ENCODE measurements at regions not wholly inside any gene's neighbourhood (a gene's known extent, or its start where the extent isn't known, plus 50 kb on each side); places are given as distances from the start of the nearest gene placed in this dataset.
"Not testable (repeated sequence)": the region's sequence is repeated elsewhere in the genome, so short reads cannot be mapped to it uniquely, and the experiment has no call there.

DNA sequence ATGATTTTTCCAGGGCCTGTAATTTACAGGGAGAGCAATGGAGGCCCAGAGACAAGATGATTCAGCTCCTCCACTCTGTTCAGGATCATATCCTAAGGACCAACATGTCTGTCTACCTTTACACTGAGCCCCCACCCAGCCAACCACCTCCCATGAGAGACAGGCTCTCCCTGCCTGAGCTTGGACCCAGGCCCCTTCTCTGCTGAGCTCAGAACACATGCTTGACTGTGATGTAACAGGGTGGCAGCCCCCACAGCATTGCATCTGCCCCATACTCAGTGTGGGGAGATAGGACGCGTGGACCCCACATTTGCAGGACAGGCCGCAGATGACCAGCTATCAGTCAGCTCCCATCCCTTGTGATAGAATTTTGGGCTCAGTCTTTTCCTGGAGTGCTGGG, 313.9 kb downstream of the ADGRD1 start:
- TF ChIP-seq CTCF (IDR thresholded peaks at IDR 0.05): no peak
- Histone ChIP-seq H3K36me3 (no peaks in the 10 kb centered on the region), H3K4me1 (peaks cover 0 to 4% (median 0%) of the 10 kb centered on the region in 4 donors), H3K4me3 (no peak overlapping the region), H3K9me3 (no peaks in the 10 kb centered on the region), H3K27me3 (no peaks in the 10 kb centered on the region), H3K27ac (peak overlapping the region in 1 of 2 donors; percentile 37)
- no peak for DNase-seq
- intact Hi-C loops (cut with DNase I; ENCODE audit: low total_unique reads): no loop called here

DNA sequence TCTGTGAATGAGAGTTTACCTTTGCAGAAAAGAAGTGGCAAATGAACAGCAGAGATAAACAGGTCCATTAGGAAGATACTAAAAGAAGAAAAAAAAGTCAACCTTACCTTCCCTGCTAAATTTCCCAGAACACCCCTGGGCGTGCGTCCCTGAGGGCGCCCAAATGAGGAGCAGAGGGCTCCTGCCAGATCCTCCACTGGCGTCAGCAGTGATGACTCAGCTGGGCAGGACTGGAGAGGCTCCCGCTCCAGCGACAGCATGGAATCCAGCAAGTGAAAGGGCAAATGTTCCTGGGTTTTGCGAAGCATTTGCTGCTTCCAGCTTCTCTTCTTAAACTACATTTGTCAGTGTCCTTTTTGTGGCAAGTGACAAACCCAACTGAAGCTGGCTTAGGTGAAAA, 314.4 kb downstream of the ADGRD1 start:
- H3K27me3 ChIP-seq; H3K4me3 ChIP-seq; intact Hi-C loops (cut with DNase I; ENCODE audit: low total_unique reads); H3K9me3 ChIP-seq; H3K36me3 ChIP-seq; H3K27ac ChIP-seq; H3K4me1 ChIP-seq: not testable (repeated sequence)
- peak; percentile 55 to 78 for DNase-seq

DNA sequence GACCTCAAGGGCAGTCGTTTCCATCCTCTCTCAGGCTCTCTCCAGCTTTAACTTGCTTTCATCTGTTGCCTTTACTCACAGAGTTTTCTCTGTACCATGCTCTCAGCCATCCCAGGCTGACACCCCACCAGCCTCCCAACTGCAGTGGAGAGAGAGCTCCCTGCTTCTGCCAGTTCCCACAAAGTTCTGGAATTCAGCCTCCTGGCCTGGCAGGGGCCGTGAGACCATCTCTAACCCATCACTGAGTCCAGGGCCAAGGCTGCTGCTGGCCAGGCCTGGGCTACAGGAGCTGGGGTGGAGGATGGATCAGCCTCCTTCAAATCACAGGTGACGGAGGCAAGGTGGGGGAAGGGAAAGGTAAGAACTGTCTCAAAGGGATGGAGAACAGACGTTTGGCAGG, 314.9 kb downstream of the ADGRD1 start:
- H3K4me1 ChIP-seq; H3K36me3 ChIP-seq; H3K9me3 ChIP-seq; intact Hi-C loops (cut with DNase I; ENCODE audit: low total_unique reads); H3K27me3 ChIP-seq; H3K27ac ChIP-seq; H3K4me3 ChIP-seq; DNase-seq: not testable (repeated sequence)

- no peak for TF ChIP-seq CTCF (IDR thresholded peaks at IDR 0.05)
- no peak for DNase-seq
- intact Hi-C loops (cut with DNase I; ENCODE audit: low total_unique reads): no loop called here
These were observed 315.8 kb downstream of the ADGRD1 start for GRCh38 chr12:131269551-131269950.

DNA sequence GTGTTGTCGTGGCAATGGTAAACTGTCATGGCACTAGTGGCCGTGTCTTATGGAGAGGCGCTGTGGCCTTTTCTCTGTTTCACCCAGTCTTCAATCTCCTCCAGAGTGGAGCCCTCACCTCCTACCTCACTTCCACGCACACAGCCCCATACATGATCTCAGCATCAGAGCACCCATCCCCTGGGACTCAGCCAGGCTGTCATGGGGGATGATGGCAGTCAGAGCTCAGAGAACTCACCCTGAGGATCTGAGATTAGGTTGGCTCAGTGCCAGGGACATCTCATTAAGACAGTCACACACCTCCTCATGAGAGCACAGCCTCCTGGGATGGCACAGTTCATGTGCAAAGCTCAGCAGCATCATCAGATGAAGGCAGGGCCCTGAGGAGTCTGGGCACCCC, 316.3 kb downstream of the ADGRD1 start:
- H3K4me3 ChIP-seq; H3K36me3 ChIP-seq; H3K9me3 ChIP-seq; intact Hi-C loops (cut with DNase I; ENCODE audit: low total_unique reads); H3K27ac ChIP-seq; DNase-seq; H3K27me3 ChIP-seq; H3K4me1 ChIP-seq: not testable (repeated sequence)

More at GRCh38 chr12:131269551-131269950, 315.8 kb downstream of the ADGRD1 start:
- H3K27ac ChIP-seq: no peak overlapping the region
- H3K4me1 ChIP-seq: peaks cover 0 to 4% (median 0%) of the 10 kb centered on the region in 4 donors
- H3K4me3 ChIP-seq: no peak overlapping the region
- H3K36me3 ChIP-seq: no peaks in the 10 kb centered on the region
- no peaks in the 10 kb centered on the region for H3K9me3 ChIP-seq
- no peaks in the 10 kb centered on the region for H3K27me3 ChIP-seq

- DNase-seq: no peak
- no peak overlapping the region for H3K27ac ChIP-seq
- no peaks in the 10 kb centered on the region for H3K36me3 ChIP-seq
- H3K27me3 ChIP-seq: no peaks in the 10 kb centered on the region
- H3K9me3 ChIP-seq: no peaks in the 10 kb centered on the region
- TF ChIP-seq CTCF (IDR thresholded peaks at IDR 0.05): no peak
- H3K4me1 ChIP-seq: peaks cover 0 to 4% (median 0%) of the 10 kb centered on the region in 4 donors
- no peak overlapping the region for H3K4me3 ChIP-seq
- intact Hi-C loops (cut with DNase I; ENCODE audit: low total_unique reads): no loop called here
These were observed 318.0 kb downstream of the ADGRD1 start for GRCh38 chr12:131271724-131272123.

GRCh38 chr12:131272283-131272814, 318.6 kb downstream of the ADGRD1 start:
- H3K4me3 ChIP-seq; H3K9me3 ChIP-seq; H3K27me3 ChIP-seq; DNase-seq; H3K36me3 ChIP-seq; H3K27ac ChIP-seq; intact Hi-C loops (cut with DNase I; ENCODE audit: low total_unique reads); H3K4me1 ChIP-seq: not testable (repeated sequence)

GRCh38 chr12:131273291-131273845, 319.7 kb downstream of the ADGRD1 start:
- intact Hi-C loops (cut with DNase I; ENCODE audit: low total_unique reads): no loop called here
- Histone ChIP-seq H3K27me3 (no peaks in the 10 kb centered on the region), H3K4me3 (no peak overlapping the region), H3K4me1 (no peaks in the 10 kb centered on the region), H3K36me3 (no peaks in the 10 kb centered on the region), H3K9me3 (no peaks in the 10 kb centered on the region), H3K27ac (no peak overlapping the region)
- TF ChIP-seq CTCF (IDR thresholded peaks at IDR 0.05): no peak
- DNase-seq: no peak
